GM21717 (cell line): ENCODE measurements at regions not wholly inside any gene's neighbourhood (a gene's known extent, or its start where the extent isn't known, plus 50 kb on each side); places are given as distances from the start of the nearest gene placed in this dataset.

Experiments used
- ATAC-seq: cut with Tn5 transposase; IDR thresholded peaks from one replicate; pipeline ENCODE4 v1.9.1; 2021; ENCODE audit warnings: mild to moderate bottlenecking, moderate library complexity; ENCODE audit not compliant: unreplicated experiment

GRCh38 chr17:63240106-63240505, 206.0 kb downstream of the CYB561 start:
- ATAC-seq, result no peak

- no peak for ATAC-seq
Observed at GRCh38 chr17:63246344-63246743, 199.8 kb downstream of the CYB561 start.

DNA sequence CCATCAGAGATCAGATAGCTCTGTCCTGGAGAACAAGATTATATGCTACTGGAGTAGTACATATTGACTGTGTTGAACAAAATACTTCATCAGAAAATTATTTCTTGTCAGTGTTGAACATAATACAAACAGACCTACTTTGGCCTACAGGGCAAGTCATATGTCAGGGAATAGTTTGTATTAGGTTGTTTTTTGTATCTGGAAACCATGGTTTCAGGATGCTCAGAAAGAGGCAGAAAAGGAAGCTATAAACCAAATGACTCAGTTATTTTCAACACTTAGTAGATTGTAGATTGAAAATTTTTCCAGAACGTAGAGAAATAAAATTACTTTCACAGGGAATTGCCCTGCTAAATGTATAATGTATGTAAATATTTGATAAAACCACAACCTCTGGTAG, 198.4 kb downstream of the CYB561 start:
- no peak for ATAC-seq

GRCh38 chr17:63249256-63250004, 196.7 kb downstream of the CYB561 start:
- no peak for ATAC-seq

GRCh38 chr17:63250830-63251229, 195.3 kb downstream of the CYB561 start:
- ATAC-seq, result no peak

DNA sequence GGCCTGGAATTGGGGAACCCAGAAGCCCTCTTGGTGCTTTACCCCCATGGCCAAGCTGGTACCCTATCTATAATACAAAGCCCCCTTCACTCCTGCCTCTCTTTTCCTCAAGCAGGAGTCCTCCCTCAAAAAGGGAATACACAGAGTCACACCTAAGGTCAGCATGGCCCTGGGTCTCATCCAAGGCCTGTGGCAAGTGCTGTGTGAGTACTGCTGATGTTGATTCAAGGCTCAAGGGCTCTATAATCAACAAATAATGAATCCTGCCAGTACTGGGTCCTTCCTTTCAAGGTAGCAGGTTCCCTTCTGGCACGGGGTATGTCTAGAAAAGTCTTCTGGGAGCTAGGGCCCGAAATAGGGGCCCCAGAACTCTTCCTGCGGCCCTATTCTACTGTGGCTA, 187.3 kb downstream of the CYB561 start:
- no peak for ATAC-seq

- ATAC-seq, result no peak
Observed at GRCh38 chr17:63262751-63263476, 183.2 kb downstream of the CYB561 start.

GRCh38 chr17:63265526-63265925, 180.6 kb downstream of the CYB561 start:
- ATAC-seq, result no peak

GRCh38 chr17:63267846-63268245, 178.3 kb downstream of the CYB561 start:
- no peak for ATAC-seq

DNA sequence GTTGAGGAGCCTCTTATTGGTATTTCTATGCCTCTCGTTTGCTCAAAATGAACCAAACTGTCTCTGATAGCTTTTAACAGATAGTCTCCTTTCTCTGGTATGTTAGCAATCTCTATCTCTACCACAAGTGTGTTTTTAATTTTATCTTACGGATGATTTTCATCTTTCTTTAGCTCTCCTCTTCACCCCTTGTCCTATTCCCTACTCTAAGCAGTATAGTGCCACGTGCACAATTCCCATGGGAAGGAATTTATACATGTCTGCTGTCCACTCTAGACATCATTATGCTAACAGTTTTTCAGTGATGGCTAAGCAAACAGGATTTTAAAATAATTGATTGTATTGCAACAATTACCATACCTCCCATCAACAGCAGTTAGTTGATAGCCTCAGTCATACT, 177.3 kb downstream of the CYB561 start:
- no peak for ATAC-seq

GRCh38 chr17:63270610-63271009, 175.5 kb downstream of the CYB561 start:
- ATAC-seq, result no peak

GRCh38 chr17:63274146-63274545, 172.0 kb downstream of the CYB561 start:
- ATAC-seq, result no peak

DNA sequence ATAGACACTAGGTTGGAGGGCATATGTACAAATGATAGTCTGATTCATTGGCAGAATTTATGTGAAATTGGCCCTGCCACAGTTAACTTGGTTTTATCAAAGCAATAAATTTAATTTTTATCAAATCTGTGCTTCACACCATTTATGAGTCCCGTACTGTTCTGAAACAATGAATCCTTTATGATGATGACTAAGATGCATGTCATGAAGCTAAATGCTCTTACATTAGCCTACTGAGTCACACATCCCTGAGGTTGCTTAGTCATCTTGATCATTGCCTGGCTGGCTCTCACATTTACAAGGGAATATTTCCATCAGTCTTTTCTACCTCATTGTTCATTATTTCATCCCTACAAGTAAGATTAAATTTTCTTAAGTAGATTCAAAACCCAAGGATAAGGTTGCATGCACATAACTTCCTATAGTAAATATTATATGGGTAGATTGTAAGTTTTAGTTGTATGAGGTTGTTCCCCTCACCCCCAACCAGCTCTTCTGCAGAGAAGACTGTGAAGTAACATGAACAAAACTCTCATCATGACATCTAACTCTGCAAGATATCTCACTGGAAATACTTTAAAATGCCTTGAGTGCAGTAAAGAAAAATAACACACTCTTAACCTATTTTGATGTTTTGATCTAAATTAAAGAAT, 170.7 kb downstream of the CYB561 start:
- ATAC-seq, result no peak

DNA sequence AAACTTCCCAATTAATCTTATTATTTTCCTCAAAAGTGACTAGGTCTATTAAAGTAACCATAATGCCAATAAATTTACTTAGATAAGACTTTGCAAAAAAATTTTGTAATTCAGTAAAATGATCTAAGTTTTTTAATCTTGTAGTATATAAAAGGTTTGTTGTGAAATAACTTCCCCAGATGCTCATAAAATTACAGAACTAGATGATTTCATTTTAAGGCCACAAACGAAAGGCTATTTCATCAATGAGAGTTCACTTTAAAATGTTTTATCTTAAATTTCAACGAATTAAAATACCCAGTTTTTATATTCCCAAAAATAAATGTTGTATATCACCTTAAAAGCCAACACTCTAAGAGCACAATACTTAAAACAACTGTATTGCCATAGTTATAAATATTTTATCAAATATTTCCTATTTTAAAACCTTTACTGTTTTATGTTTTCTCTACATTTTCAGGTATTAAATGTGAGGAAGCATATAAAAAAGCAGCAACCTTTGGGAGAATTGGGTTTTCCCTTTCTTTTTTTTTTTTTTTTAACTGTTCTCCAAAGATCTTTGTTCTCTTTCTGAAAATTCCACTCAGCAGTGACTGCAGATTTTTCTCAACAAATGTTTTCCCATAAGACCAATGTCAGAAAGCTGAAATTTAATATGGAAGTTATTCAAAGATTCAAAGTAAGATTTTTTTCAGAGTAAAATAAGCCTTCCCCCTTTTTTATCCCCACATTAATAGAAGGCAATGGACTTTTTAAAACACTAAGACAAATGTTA, 169.9 kb downstream of the CYB561 start:
- no peak for ATAC-seq

- no peak for ATAC-seq
Observed at GRCh38 chr17:63276821-63277220, 169.3 kb downstream of the CYB561 start.

- no peak for ATAC-seq
Observed at GRCh38 chr17:63277629-63278028, 168.5 kb downstream of the CYB561 start.

GRCh38 chr17:63278728-63279442, 167.2 kb downstream of the CYB561 start:
- peak; percentile 53 for ATAC-seq

GRCh38 chr17:63279498-63280230, 166.4 kb downstream of the CYB561 start:
- no peak for ATAC-seq

DNA sequence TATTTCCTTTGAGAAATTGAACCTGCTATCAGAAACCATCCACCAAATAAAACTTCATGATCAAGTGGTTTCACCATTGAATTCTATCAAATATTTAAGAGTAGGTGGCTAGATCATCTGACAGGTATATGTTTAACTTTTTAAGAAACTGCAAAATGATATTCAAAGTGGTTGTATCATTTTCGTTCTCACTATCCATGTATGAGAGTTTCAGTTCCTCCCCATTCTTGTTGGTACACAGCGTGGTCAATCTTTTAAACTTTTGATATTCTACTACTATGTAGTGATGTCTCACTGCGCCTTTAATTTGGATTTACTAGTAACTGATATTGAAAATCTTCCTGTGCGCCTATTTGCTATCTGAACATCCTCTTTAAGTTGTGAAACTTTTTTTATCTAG, 163.7 kb downstream of the CYB561 start:
- no peak for ATAC-seq

GRCh38 chr17:63285551-63285950, 160.6 kb downstream of the CYB561 start:
- no peak for ATAC-seq
